GM20000 (cell line): ENCODE measurements at regions not wholly inside any gene's neighbourhood (a gene's known extent, or its start where the extent isn't known, plus 50 kb on each side); places are given as distances from the start of the nearest gene placed in this dataset.

Source experiments
- DNase-seq: peaks from one replicate; pipeline ENCODE4 v3.0.0; 2012; ENCODE audit warnings: low spot score
- CTCF ChIP-seq: IDR thresholded peaks from 2 replicates; pipeline ENCODE4 v1.5.1; 2012; ENCODE audit warnings: mild to moderate bottlenecking, control low read depth; ENCODE audit errors: extremely low read depth, missing control alignments

GRCh38 chr2:215504547-215504946 is 68.7 kb upstream of the FN1 start:
- DNase-seq, result no peak
- TF ChIP-seq CTCF, result no peak

GRCh38 chr2:215503381-215503780 is 67.5 kb upstream of the FN1 start:
- no peak for DNase-seq
- no peak for TF ChIP-seq CTCF

- no peak for TF ChIP-seq CTCF
- DNase-seq, result no peak
Measured at GRCh38 chr2:215500466-215500865, 64.6 kb upstream of the FN1 start.

GRCh38 chr2:215499331-215499730 is 63.5 kb upstream of the FN1 start:
- no peak for DNase-seq

GRCh38 chr2:215498431-215498830 is 62.6 kb upstream of the FN1 start:
- DNase-seq, result no peak
- TF ChIP-seq CTCF, result no peak

More at GRCh38 chr2:215499331-215499730, 63.5 kb upstream of the FN1 start:
- TF ChIP-seq CTCF, result no peak

GRCh38 chr2:215493376-215493775 is 57.5 kb upstream of the FN1 start:
- no peak for DNase-seq
- TF ChIP-seq CTCF, result no peak

GRCh38 chr2:215489288-215489848 is 53.5 kb upstream of the FN1 start:
- TF ChIP-seq CTCF, result no peak
- no peak for DNase-seq
